GOT3 (cell line): ENCODE measurements at regions not wholly inside any gene's neighbourhood (a gene's known extent, or its start where the extent isn't known, plus 50 kb on each side); places are given as distances from the start of the nearest gene placed in this dataset.
"Not testable (repeated sequence)": the region's sequence is repeated elsewhere in the genome, so short reads cannot be mapped to it uniquely, and the experiment has no call there.

Source experiments
- DNase-seq: peaks from one replicate; lab custom pipeline; 2025; ENCODE audit warnings: mixed read lengths; lab: John Stamatoyannopoulos, UW

DNA sequence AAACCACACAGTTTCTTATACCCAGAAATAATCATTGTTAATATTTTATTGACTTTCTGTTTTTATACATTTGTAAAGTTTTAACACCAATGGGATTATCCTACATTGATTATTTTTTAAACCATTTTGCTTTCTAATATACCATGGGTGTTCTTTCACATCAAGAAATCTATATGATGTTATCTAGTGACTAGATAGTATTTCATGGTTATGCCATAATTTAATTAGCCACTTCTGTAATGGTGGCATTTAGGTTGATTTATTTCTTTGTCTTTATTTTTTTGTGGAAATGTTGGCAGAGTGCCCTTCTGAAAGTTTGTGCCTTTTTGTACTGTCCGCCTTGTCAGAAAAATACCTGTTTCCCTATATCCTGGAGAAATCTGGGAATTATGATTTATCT is 193.3 kb downstream of the CEP135 start:
- DNase-seq, result no peak

DNA sequence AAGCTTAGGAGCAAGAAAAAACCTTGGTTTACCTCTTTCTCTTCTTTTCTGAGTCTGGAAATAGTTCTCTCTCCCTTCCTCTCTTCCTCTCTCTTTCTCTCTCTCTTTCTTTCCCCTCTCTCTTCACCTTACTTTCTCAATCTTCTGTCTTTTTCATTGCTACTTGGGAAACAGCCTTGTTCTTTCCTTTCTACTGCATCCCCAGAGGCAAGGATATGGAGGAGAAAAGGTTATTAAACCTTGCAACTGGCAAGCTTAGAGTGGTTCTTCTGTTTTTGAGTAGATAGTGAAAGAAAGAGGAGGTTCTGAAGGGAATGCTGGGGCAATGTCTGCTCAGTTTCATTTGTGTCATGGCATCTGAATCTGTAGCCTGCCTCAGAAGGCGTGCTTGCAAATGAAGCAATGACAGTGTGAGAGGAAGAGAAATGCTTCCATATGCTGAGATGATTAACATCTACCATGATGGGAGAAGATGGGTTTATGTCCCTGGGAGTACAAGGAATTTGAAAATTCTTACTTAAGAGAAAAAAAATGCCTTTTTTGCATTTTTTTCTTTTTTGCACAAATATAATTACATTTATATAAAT is 190.6 kb downstream of the CEP135 start:
- DNase-seq, result no peak

DNA sequence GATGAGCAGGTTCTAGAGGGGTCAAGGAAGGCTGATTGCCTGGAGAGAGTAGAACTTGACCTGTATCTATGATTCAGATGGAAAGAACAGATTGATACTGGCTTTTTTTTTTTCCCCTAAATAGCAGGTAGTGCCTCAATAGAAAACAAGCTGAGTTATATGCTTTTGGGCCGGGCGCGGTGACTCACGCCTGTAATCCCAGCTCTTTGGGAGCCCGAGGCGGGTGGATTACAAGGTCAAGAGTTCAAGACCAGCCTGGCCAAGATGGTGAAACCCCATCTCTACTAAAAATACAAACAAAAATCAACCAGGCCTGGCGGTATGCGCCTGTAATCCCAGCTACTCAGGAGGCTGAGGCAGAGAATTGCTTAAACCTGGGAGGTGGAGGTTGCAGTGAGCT is 186.1 kb downstream of the CEP135 start:
- peak; percentile 2 for DNase-seq

DNA sequence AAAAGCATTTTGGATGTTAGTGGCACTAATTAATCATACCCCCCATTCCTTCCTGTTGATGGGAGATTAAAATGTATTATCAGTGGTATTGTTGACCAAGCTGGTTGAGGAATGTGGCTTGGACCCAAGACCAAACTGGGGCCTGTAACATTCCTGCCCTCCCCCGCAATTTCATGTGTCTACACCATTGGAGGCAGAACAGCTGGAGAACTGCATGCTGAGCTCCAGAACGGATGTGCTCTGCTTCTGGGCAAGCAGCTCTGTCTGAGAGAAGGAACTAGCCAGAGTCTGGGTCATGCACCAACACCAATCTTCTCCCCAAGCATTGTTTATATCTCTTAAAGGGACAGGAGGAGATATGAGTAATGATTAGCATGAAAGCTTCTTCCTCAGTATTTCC is 185.5 kb downstream of the CEP135 start:
- DNase-seq, result no peak

DNA sequence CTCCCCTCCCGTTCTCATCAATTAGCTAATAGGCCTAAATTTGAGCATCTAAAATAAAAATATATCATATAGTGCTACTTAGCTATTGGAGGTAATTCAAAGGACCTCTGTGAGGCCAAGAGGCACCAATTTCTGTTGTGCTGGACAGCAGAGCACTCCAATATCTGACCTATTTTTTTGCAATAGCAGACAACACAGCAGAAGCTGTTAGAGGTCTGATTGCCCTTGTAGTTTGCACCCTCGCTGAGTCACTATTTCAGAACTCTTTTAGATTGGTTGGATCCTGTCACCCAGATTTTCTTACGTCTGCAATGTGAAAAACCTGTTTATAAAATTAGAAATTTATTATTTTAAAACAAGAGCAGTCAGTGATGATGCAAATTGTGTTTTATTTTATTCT is 184.1 kb downstream of the CEP135 start:
- DNase-seq, result no peak

DNA sequence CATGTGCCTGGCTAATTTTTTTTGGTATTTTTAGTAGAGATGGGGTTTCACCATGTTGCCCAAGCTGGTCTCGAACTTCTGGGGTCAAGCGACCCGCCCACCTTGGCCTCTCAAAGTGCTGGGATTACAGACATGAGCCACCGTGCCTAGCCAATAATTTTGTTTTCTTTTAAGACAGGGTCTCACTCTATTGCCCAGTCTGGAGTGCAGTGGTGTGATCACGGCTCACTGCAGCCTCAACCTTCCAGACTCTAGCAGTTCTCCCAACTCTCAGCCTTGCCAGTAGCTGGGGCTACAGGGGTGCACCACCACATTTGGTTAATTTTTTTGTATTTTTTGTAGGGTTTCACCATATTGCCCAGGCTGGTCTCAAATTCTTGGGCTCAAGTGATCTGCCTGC is 183.4 kb downstream of the CEP135 start:
- not testable (repeated sequence) for DNase-seq

DNA sequence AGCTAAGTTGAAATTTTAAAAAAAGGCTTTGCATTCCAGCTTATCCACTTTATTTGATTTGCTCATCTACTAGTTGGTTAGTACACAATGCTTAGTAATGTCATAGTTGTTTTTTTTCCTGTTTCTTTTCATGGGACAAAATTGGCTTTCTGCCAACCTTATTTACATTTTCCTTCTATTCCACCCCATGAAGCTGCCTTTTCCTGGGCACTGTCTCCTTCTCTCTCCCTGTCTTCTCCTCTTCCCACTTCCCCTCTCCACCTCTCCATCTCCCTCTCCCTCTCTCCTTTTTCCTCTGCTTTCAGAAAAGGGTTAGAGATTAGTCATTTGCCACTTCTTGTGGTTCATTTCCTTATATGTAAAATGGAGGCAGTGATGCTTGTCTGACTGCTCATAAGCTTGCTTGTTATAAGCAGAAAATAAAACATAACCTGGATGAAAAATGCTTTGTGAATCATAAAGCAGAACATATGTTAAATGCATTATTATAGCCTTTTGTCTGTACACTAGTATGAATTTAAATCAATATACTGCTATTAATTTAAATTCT is 181.9 kb downstream of the CEP135 start:
- DNase-seq, result no peak

DNA sequence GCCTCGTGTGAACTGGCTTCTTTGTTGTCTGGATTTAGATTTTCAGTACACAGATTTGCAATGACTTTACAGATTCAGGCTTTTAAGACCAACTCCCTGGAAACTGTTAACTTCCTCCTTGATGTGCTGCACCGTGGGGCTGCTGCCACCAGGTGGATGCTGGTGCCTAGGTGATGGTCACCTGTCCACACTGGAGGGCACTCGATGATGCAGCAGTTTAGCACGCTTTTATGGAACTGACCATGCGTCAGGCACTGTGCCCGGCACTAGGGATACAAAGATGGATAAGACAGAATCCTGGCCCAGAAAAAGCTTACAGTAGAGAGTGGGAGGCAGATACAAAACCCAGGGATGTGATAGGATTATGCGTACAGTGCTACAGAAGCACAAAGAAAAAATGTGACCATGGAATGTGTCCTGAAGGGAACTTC is 180.7 kb downstream of the CEP135 start:
- no peak for DNase-seq

DNA sequence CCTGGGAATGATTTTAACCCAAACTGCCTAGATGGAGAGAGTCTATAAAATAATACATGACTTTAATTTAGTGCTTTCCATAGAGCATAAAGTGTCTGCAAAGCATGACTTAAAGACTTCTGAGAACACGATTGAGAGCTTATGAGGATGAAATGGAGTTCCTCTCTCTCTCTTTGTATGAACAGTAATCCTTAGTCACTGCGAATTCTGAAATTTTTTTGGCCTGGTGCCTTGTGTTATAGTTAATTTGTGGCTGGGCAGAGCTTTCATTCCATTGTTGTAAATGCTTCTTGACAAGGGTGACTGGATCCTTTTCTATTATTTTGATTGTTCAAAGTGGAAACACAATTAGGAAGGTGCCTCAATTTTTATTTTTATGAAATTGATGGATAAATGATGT is 179.5 kb downstream of the CEP135 start:
- DNase-seq, result no peak

DNA sequence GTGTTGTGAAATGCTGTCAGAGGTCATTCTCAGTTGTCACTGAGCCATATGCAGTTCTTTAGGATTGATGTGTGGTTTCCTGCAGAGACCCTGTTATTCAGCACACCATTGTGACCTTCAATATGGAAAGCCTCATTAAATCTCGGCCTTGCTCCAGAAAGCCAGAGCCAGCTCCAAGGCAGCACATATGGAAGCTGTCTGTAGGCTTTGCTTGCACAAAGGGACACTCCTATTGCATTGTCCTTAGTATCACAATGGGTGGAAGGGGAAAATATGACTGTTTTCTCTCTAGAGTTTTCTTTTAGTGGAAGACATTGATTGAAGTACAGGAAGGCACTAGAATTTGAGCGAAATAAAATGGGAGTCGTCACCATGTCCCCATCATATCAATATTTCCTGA is 179.0 kb downstream of the CEP135 start:
- no peak for DNase-seq

DNA sequence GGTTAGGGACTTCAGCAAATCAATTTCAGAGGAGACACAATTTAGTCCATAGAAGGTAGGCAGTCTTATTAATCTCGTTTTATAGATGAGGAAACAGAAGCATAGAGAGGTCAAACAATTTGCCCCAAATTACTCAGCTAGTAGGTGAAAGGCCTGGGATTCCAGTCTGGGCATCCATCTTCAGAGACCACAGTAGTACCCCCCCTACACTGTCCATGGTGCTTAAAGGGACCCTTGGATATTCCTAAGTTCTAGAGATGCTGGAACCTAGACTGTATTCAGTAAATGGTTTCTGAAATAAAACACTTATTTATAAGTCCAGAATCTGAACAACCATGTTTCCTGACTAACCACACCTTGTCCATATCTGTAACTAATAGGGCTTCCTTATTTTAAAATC is 174.8 kb downstream of the CEP135 start:
- no peak for DNase-seq

DNA sequence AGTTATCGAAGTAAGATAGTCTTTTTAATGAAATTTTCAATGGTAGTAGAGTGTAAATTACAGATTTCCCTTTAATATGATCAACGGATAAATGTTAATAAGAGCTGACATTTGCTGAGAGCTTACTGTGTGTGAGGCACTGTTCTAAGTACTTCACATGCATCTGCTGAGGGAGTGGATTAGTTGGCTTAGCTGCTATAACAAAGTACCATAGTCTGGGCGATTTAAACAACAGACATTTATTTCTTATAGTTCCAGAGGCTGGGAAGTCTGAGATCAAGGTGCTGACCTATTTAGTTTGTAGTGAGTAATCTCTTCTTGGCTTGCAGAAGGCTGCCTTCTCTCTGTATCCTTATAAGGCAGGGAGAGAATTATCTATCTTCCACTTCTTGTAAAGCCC is 174.3 kb downstream of the CEP135 start:
- no peak for DNase-seq

DNA sequence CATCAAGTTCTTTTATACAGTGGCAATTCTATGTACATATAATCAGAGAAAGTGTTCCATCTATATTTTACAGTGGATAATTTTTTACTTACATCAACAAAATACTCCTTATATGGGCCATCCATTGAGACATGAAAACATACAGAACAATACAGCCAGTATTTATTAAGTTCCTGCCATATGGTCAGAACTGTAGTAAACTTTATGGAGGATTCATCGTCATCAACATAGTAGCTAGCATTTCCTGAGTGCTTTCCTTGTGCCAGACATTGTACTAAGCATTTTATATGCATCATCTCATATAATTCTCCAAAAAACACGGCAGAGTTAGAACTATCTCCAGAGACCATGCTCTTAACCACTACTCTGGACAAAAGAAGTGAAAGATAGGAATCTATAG is 170.1 kb downstream of the CEP135 start:
- DNase-seq, result no peak

DNA sequence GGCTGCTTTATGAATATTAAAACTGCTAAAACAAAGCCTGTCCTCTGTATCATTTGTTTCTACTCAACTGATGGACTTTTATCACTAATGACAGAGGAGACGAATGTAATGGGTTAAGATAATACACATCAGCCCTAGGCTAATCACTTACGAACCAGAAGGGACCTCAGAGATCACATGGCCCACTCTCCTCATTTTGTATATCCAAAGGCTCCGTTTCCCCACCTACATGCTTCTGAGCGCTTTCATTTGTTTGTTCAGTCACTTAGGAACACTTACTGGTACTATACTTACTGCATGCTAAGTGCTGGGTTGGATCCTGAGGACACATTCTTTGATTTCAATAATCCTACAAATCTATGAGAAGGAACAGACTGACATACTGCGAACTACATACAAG is 169.3 kb downstream of the CEP135 start:
- DNase-seq, result no peak

DNA sequence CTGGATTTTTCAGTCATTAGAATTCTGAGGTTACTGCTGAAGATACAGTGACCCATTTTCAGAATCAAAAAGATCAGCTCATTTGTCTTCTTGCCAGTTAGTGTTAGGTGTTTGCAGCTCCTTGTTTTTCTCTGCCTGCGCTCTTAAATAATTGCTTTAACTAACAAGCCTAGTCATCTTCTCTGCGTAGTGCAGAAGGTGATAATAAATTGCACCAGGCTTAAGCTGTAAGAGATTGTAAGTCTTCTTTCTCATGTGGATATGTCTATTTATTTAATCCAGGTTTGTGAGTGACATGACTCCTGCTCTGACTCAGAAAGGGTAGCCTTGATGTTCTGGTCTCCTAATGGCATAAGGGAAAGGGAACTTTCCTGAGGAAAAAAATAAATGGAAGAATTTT is 167.2 kb downstream of the CEP135 start:
- no peak for DNase-seq

DNA sequence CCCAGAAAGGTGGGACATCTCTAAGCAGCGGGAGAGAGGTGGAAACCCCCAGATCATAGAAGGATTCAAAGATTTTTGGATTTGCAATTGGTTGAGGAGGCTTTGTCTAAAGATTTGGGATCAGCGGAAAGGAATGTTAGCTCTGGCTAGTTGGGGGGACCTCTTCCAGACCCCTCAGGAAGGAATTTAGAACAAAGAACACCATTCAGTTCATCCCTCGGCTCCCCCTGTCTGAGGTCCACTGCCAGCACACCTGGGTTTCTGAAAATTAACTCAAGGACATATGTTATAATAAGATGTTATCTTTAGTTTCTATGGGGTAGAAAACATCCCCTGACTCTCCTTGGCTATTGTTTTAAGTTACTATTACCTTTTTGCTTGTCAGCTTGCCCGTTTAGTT is 163.6 kb downstream of the CEP135 start:
- DNase-seq, result no peak

DNA sequence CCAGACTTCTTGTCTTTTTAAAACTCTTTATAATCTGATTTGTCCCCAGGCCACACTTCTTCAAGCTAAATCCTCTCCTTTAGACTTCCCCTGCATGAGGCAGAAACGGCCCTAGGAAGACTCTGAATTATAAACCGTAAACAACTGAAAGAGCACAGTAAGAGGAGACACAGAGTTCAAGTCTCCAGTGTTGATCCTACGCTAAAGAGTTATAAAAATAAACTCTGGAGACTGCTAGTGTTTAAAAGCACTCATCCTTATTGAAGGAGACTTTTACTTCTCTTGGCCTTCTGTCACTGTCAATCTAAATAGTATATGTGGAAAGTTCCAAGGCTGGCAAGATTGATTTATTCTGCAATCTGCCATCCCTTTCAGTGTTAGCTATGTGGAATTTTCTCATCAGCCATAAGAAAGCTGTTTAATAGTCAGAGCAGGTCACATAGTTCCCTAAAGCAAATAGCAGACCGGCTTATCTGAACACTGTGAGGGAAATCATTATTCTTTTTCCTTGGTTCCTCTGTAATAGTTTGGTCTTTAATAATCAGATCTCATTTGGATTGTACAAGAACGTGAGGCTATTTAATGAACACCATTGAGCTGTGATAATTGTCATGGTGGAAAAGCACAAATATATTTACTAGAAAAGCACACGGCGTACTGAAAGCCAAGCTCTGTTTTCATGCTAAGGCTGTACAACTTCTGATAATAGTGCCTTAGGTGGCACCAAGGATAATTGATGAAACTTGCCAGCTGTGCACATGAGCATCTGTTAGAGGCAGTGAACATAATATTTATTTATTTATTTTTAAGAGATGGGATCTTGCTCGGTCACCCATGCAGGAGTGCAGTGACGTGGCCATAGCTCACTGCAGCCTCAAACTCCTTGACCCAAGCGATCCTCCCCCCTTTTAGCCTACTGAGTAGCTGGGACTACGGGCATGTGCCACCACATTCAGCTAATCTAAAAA is 157.7 kb downstream of the CEP135 start:
- DNase-seq, result no peak

DNA sequence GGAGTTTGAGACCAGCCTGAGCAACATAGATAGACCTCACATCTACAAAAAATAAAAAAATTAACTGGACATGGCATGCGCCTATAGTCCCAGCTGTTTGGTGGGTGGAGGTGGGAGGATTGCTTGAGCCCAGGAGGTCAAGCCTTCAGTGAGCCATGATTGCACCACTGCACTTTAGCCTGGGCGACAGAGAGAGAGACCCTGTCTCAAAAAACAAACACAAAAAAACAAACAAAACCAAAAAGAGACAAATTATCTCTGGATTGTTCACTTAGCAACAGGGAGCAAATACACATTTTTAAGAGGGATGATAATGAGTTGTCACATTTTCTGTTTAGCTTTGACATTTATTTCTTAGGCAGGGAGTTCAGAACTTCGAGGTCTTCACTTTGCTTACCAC is 155.4 kb downstream of the CEP135 start:
- no peak for DNase-seq

DNA sequence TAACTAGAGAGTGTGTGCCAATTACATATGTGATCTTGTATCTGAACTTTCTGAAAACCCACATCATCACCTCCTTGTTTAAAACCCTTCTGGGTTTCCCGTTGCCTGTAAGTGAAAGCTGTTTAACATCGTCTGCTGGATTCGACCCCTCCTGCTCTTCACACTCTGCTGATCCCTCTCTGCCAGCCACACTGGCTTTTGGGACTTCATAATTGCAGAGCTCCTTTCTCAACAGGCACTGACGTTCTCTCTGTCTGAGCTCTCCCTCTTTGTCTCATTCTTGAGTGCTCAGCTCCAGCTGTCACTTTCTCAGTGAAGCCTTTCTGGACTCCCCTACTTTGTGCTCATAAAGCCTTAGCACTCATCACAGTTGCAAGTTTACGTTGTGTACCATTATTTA is 153.9 kb downstream of the CEP135 start:
- no peak for DNase-seq

DNA sequence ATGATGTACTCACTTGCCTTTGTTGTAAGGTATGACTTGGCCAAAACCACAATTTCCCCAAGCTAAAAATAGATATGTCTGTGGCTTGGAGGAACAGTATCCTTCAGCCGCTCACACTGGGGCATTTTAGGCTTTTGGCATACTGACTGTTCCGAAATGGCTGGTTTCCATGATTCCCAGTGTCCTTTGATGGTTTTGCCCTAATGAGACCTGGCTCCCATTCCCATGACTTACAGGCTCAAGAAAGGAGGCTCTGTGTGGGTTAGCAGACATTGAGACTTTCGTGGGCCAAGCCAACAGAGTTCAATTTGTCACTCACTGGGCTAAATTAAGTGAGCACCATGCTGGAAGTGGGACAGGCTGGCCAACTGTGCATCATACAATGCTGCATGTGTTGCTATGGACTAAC is 150.6 kb downstream of the CEP135 start:
- no peak for DNase-seq

DNA sequence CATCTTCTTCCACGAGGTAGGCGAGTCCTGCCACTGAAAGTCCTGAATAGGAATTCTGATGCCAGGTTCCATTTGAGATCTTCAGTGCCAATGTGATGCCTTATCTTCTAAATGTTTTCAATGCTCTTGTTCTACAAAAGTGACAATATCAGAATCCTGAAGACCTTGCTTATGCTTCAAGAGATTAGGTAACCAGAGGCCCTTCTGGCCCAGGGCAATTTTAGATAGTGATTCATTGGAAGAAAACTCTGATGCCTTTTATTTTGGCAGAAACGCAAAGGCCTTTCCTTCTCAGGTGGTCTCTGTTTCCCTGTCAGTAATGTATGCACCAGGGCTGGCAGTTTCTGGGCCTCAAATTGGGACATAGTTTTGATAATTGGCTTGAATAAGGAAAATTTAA is 144.8 kb downstream of the CEP135 start:
- DNase-seq, result no peak

DNA sequence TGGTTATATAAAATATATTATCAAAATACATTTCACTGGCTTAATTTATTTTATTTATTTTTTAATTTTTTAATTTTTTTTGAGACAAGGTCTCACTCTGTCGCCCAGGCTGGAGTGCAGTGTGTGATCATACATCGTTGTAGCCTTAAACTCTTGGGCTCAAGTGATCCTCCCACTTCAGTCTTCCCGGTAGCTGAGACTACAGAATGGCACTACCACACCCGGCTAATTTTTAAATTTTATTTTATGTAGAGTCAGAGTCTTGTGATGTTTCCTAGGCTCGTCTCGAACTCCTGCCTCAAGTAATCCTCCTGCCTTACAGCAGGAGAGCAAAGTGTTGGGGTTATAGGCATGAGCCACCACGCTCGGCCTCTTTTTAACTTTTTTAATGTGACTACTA is 143.8 kb downstream of the CEP135 start:
- DNase-seq, result no peak

DNA sequence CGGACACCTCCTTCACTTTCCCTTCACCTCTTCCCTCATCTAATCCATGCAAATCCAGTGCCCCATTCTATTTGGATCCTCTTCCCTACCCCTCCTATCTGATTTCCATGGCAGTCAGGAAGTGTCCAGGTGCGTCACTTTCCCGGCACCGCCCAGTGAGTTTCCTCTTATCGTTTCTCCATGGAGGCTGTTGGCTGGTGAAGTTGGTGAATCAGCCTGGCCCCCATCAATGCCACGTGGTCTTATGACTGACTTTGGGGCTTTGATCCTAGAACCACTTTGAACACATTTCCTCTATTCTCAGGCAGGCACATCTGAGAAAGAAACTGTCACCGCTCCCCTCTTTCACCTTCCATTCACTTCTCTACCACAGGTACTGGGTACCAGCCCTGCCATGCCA is 137.8 kb downstream of the CEP135 start:
- no peak for DNase-seq
